Transverse colon (tissue), 3 donors: ENCODE measurements at regions not wholly inside any gene's neighbourhood (a gene's known extent, or its start where the extent isn't known, plus 50 kb on each side); places are given as distances from the start of the nearest gene placed in this dataset.

ENCODE experiments used
- POLR2A ChIP-seq: fragments of 450-650 bp; IDR thresholded peaks from one replicate; pipeline ENCODE4 v1.6.1; 2016; ENCODE audit warnings: antibody characterized with exemption, mild to moderate bottlenecking, moderate library complexity
- TF ChIP-seq, protein P1 (sequence below), 5 experiments: fragments of 200-600 bp in 3 of 5; fragments of 450-650 bp in 2 of 5; sonication (generic) in 3 of 5; IDR thresholded peaks; 1 replicate in 2 of 5; 2 replicates in 3 of 5; pipeline ENCODE4 v1.5.1; 2016 to 2017; ENCODE audit warnings: antibody characterized with exemption in 5 of 5, inconsistent platforms in 3 of 5, mild to moderate bottlenecking in 2 of 5, moderate library complexity in 1 of 5

DNA sequence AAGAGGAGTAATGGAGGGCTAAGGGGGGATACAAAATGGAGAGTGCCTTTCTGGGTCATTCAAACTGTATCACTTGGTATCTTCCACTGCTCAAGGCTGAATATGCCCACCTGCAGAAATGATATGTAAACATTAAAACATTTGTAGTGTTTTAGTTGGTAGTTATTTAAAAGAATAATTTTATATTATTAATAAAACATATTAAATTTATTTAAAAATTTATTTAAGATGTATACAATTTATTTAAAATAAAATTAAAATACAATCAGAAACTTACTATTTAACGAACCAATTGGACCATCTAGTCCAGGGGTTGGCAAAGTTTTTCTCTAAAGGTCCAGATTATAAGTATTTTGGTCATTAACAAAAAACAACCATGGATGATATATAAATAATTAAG is 308.5 kb downstream of the PLK2 start:
- no peak for TF ChIP-seq POLR2A
- TF ChIP-seq, protein P1, sequence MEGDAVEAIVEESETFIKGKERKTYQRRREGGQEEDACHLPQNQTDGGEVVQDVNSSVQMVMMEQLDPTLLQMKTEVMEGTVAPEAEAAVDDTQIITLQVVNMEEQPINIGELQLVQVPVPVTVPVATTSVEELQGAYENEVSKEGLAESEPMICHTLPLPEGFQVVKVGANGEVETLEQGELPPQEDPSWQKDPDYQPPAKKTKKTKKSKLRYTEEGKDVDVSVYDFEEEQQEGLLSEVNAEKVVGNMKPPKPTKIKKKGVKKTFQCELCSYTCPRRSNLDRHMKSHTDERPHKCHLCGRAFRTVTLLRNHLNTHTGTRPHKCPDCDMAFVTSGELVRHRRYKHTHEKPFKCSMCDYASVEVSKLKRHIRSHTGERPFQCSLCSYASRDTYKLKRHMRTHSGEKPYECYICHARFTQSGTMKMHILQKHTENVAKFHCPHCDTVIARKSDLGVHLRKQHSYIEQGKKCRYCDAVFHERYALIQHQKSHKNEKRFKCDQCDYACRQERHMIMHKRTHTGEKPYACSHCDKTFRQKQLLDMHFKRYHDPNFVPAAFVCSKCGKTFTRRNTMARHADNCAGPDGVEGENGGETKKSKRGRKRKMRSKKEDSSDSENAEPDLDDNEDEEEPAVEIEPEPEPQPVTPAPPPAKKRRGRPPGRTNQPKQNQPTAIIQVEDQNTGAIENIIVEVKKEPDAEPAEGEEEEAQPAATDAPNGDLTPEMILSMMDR (IDR thresholded peaks at IDR 0.05), result no peak
